Ramos (cell line): ENCODE measurements at regions not wholly inside any gene's neighbourhood (a gene's known extent, or its start where the extent isn't known, plus 50 kb on each side); places are given as distances from the start of the nearest gene placed in this dataset.
"Not testable (repeated sequence)": the region's sequence is repeated elsewhere in the genome, so short reads cannot be mapped to it uniquely, and the experiment has no call there.

Experiments
- in situ Hi-C: fragments of 300-500 bp; cut with MboI; formaldehyde crosslinking; loops from one replicate; pipeline ENCODE4 v1.14.3; 2022; ENCODE audit warnings: low sequenced_read_pairs; ENCODE audit not compliant: unreplicated experiment

DNA sequence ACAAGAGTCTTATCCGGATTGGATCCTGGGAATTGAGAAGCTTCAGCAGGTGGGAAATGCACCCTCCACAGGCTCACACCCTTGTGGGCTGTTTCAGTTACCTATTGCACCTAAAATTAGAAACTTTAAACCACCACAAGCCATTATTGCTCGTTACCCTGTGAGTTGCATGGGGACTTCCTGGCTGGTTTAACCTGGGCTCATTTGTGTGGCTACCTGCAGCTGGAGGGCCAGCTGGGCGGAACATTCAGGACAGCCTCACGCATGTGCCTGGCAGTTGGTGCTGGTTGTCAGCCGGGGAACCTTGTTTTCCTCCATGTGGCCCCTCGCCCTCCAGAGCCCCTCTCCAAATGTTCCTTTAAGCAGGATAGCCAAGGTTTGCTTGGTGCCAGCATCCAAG is 118.5 kb upstream of the DEFB108B start:
- in situ Hi-C loops: not testable (repeated sequence)

DNA sequence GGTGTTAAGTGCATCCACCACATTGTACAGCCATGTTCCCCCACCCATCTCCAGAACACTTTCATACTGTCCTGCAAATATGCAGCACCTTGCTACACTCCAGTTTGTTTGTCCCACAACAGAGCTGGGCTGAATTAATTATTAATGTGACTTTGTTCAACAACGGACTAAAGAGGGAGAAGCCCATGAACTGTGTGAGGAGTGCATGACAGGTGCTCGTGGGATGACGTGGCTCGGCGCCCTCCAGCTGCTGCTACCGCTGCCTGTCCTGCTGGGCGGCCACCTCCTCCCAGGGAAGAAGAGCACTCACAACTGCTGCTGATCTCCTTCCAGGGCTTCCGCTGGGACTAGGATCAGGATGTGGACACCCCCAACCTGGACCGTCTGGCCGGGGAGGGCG is 111.2 kb upstream of the DEFB108B start:
- in situ Hi-C loops: not testable (repeated sequence)

- in situ Hi-C loops: not testable (repeated sequence)
Observed at GRCh38 chr11:71723991-71724390, 109.0 kb upstream of the DEFB108B start.

DNA sequence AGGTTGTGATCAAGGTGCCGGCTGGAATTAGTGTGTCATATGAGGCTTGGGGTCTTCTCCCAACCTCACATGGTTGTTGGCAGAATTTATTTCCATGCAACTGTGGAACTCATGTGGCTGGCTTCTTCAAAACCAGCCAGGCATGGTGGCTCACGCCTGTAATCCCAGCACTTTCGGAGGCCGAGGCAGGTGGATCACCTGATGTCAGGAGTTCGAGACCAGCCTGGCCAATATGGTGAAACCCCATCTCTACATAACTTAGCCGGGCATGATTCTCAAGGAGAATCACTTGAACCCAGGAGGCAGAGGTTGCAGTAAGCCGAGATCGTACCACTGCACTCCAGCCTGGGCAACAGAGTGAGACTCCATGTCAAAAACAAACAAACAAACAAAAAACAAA is 102.3 kb upstream of the DEFB108B start:
- in situ Hi-C loops: loop anchor here (25.0 kb wide), 1 partner anchor 118 kb away; no protein-coding TSS in a partner anchor

DNA sequence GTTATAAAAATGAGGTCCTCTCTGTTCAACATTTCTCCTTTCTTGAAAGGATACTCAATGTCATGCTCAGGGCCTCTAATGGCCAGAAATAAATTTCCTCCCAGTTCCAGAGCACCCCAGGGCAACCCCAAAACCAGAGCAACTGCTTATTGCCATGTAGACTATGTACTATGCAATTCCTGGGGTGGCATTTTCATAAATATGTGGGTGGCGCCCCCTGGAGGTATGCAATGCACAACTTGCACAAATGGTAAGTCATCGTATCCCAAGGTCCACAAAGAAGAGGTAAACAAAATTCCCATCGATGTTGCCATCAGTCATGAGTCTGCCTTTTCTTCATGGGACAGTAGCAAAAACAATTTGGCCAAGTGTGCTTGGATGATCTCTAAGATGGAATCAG is 98.6 kb upstream of the DEFB108B start:
- in situ Hi-C loops: loop anchor here (25.0 kb wide), 1 partner anchor 122 kb away; no protein-coding TSS in a partner anchor

DNA sequence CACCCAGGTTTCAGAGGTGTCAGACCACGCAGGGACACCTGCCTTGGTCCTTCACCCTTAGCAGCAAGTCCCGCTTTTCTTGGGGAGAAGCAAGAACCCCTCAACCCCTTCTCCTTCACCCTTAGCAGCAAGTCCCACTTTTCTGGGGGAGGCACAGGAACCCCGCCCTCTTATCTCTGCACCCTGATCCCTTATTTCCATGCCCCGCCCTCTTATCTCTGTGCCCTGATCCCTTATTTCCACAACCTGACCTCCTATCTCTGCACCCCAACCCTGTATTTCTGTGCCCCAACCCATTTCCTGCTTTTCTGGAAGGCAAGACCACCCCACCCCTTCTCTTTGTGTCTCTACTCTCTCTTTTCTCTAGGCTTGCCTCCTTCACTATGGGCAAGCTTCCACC is 94.7 kb upstream of the DEFB108B start:
- in situ Hi-C loops: loop anchor here (25.0 kb wide), 1 partner anchor 126 kb away; no protein-coding TSS in a partner anchor

DNA sequence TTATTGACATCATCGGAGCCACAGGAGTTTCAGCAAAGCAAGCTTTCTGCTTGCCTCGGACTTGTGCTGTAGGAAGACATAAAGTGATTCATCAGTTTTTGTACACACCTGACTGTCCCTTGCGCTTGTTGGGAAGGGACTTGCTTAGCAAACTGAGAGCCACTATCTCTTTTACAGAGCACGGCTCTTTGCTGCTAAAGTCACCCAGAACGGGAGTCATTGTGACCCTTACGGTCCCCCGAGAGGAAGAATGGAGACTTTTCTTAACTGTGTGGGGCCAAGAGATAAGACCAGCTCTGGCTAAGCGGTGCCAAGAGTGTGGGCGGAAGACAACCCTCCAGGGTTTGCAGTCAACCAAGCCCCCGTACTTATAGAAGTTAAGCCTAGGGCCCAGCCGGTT is 89.6 kb upstream of the DEFB108B start:
- in situ Hi-C loops: loop anchor here (25.0 kb wide), 1 partner anchor 131 kb away; no protein-coding TSS in a partner anchor

DNA sequence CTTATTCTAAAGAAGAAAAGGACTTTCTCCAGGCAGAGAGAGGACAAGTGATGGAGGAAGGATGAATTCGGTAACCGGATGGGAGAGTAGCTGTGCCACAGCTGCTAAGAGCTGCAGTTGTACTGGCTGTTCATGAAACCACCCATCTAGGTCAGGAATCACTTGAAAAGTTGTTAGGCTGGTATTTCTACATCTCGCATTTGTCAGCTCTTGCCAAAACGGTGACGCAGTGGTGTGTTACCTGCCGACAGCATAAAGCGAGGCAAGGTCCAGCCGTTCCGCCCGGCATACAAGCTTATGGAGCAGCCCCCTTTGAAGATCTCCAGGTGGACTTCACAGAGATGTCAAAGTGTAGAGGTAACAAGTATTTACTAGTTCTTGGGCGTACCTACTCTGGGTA is 87.3 kb upstream of the DEFB108B start:
- in situ Hi-C loops: loop anchor here (25.0 kb wide), 1 partner anchor 133 kb away; no protein-coding TSS in a partner anchor

GRCh38 chr11:71746263-71746662 is 86.7 kb upstream of the DEFB108B start:
- in situ Hi-C loops: loop anchor here (25.0 kb wide), 1 partner anchor 134 kb away; no protein-coding TSS in a partner anchor

DNA sequence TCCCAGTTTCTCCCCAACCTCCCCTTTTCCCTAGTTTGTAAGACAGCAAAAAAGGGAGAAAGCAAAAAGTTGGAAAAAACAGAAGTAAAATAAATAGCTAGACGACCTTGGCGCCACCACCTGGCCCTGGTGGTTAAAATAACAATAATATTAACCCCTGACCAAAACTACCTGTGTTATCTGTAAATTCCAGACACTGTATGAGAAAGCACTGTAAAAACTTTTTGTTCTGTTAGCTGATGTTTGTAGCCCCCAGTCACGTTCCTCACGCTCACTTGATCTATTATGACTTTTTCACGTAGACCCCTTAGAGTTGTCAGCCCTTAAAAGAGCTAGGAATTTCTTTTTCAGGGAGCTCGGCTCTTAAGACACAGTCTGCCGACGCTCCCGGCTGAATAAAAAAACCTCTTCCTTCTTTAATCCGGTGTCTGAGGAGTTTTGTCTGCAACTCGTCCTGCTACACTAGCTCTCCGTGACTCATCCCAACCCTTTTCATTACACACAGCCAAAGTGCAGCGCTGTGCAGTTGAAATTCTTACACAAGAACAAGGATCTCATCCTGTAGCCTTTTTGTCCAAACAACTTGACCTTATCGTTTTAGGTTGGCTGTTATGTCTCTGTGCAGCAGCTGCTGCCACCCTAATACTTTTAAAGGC is 83.9 kb upstream of the DEFB108B start:
- in situ Hi-C loops: loop anchor here (25.0 kb wide), 1 partner anchor 137 kb away; no protein-coding TSS in a partner anchor

DNA sequence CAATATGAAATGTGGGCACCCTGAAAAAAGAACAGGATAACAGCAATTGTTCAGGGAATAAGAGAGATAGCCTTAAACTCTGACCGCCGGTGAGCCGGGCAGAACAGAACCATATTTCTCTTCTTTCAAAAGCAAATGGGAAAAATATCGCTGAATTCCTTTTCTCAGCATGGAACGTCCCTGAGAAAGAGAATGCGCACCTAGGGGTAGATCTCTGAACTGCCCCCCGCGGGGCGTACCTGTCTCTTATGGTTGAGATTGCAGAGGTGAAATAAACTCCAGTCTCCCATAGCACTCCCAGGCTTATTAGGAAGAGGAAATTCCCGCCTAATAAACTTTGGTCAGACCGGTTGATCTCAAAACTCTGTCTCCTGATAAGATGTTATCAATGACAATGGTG is 82.1 kb upstream of the DEFB108B start:
- in situ Hi-C loops: not testable (repeated sequence)

- in situ Hi-C loops: not testable (repeated sequence)
Observed at GRCh38 chr11:71764695-71765491, 68.1 kb upstream of the DEFB108B start.

GRCh38 chr11:71767016-71767415 is 66.0 kb upstream of the DEFB108B start:
- in situ Hi-C loops: not testable (repeated sequence)

- in situ Hi-C loops: not testable (repeated sequence)
Observed at GRCh38 chr11:71772193-71772592, 60.8 kb upstream of the DEFB108B start.

GRCh38 chr11:71774603-71775222 is 58.3 kb upstream of the DEFB108B start:
- in situ Hi-C loops: no loop called here

DNA sequence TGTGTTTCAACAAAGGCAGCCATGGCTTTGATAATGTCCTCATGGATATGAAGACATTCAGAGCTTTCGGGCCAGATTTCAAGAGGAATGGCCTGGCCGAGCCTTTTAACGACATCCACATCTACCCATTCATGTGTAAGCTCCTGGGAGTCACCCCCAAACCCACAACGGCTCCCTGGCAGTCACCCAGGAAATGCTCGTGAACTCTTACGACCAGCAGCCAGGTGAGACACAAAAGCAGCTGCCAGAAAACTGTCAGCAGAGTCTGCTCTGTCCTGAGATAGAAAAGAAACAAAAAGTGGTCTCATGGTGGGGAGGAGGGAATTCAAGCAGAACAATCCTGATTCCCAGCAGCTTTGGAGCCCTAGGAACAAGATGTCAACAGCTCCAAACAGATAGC is 52.9 kb upstream of the DEFB108B start:
- in situ Hi-C loops: not testable (repeated sequence)

DNA sequence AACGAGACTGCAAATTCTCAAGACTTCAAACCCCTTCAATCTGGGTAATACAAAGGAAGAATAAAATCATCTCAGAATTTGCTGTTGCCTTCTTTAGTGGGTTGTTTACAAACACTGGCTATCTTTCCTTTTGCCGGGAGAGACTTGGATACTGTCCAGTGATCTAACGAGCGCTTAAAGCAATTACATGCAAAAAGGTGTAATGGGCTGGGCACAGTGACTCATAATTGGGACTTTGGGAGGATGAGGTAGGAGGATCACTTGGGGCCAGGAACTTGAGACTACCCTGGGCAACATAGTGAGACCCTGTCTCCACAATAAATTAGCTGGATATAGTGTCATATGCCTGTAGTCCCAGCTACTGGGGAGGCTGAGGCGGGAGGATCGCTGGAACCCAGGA is 52.2 kb upstream of the DEFB108B start:
- in situ Hi-C loops: not testable (repeated sequence)

GRCh38 chr11:71781491-71781890 is 51.5 kb upstream of the DEFB108B start:
- in situ Hi-C loops: not testable (repeated sequence)

- in situ Hi-C loops: not testable (repeated sequence)
Observed at GRCh38 chr11:71782229-71782861, 50.7 kb upstream of the DEFB108B start.

DNA sequence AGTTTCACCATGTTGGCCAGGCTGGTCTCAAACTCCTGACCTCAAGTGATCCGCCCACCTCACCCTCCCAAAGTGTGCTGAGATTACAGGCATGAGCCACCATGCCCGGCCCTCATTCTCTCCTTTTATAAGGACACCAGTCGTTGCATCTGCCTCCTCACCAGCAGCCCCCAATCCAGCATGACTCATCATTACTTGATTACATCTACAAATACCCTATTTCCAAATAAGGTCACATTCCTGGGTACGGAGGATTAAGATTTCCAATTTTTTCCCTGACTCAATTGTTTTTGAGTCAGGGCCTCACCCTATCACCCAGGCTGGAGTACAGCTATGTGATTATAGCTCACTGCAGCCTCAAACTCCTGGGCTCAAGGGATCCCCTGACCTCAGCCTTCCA is 49.8 kb upstream of the DEFB108B start:
- in situ Hi-C loops: not testable (repeated sequence)
